ENCODE measurements at regions not wholly inside any gene's neighbourhood (a gene's known extent, or its start where the extent isn't known, plus 50 kb on each side); places are given as distances from the start of the nearest gene placed in this dataset.

DNA sequence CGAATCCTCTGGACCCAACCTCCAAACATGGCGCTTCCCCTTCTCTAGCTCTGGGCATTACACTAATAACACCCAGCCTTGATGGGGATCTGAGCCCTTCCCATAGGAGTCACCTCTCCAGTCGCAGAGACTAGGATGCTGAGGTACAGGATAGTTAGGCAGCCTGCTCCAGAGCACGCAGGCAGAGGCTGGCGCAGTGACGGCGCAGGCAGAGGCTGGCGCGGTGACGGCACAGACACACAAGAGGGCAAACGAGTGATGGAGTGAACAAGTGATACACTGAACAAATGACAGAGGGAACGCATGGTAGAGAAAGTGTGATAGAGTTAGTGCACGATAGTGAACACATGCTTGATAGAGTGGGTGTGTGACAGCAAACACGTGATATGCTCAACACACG, 518.5 kb downstream of the EIPR1 start:
- no peak for TF ChIP-seq POLR2AphosphoS5 (IDR thresholded peaks at IDR 0.05)
- H3K9me3 ChIP-seq: no peaks in the 10 kb centered on the region
- 97 to 98% methylated on average over 13 to 15 of the region's 15 CpGs for WGBS, 2 donors (ENCODE audit: low coverage in 1 of 2)
- no peaks in the 10 kb centered on the region for H3K36me3 ChIP-seq
- in situ Hi-C loops (cut with MboI; ENCODE audit: low pct_ligation_motif_present in 1 of 4, low pct_unique_long_range_greater_than_20kb in 1 of 4, low sequenced_read_pairs in 3 of 4): no loop called here
- H3K27ac ChIP-seq: no peak overlapping the region
- H3K4me1 ChIP-seq: no peaks in the 10 kb centered on the region
- DNase-seq: no peak
- no peaks in the 10 kb centered on the region for H3K27me3 ChIP-seq
- H3K4me3 ChIP-seq: no peak overlapping the region
- intact Hi-C loops (cut with DNase I; ENCODE audit: low total_unique reads): no loop called here

DNA sequence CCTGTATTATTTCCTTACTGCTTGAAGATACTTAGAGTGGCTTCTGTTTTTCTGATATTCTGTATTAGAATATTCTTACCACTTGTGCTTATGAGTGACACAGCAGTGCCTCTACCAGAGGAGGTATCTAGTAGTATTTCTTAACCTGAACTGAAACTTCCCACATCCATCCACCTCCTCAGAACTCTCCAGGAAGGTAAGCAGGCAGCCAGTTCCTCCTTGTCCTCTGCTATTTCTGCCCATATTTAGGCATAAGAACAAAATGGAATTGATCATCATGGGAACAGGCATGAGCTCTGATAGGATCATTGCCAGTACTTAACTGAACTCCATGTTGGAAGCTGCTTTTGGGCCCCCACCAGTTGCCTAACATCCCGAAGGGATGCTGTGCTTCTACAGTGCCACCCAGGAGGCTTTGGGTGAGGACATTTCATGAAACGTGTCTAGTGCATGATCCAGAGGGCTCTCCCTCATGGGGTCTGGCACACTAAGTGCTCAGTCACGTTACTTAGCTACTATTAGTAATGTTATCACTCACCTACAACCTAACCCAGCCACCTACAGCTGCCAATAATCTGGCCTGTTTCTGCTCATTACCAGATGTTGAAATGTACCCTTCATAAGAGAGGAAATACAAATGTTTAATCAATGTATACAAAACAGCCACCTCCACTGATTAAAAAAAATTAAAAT, 520.7 kb downstream of the EIPR1 start:
- no peaks in the 10 kb centered on the region for H3K36me3 ChIP-seq
- in situ Hi-C loops (cut with MboI; ENCODE audit: low pct_ligation_motif_present in 1 of 4, low pct_unique_long_range_greater_than_20kb in 1 of 4, low sequenced_read_pairs in 3 of 4) (no loop called here), intact Hi-C loops (cut with DNase I; ENCODE audit: low total_unique reads) (no loop called here)
- no peak overlapping the region for H3K4me3 ChIP-seq
- H3K27me3 ChIP-seq: no peaks in the 10 kb centered on the region
- TF ChIP-seq, protein P1, sequence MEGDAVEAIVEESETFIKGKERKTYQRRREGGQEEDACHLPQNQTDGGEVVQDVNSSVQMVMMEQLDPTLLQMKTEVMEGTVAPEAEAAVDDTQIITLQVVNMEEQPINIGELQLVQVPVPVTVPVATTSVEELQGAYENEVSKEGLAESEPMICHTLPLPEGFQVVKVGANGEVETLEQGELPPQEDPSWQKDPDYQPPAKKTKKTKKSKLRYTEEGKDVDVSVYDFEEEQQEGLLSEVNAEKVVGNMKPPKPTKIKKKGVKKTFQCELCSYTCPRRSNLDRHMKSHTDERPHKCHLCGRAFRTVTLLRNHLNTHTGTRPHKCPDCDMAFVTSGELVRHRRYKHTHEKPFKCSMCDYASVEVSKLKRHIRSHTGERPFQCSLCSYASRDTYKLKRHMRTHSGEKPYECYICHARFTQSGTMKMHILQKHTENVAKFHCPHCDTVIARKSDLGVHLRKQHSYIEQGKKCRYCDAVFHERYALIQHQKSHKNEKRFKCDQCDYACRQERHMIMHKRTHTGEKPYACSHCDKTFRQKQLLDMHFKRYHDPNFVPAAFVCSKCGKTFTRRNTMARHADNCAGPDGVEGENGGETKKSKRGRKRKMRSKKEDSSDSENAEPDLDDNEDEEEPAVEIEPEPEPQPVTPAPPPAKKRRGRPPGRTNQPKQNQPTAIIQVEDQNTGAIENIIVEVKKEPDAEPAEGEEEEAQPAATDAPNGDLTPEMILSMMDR (IDR thresholded peaks at IDR 0.05): no peak
- TF ChIP-seq POLR2A (IDR thresholded peaks at IDR 0.05) (no peak), EP300 (IDR thresholded peaks at IDR 0.05; ENCODE audit: low read depth) (no peak), POLR2AphosphoS5 (IDR thresholded peaks at IDR 0.05) (no peak)
- no peaks in the 10 kb centered on the region for H3K4me1 ChIP-seq
- WGBS, 2 donors (ENCODE audit: low coverage in 1 of 2): 79 to 86% methylated on average over 1 to 3 of the region's 3 CpGs
- no peak overlapping the region for H3K27ac ChIP-seq
- H3K9me3 ChIP-seq: no peaks in the 10 kb centered on the region
- DNase-seq: no peak

DNA sequence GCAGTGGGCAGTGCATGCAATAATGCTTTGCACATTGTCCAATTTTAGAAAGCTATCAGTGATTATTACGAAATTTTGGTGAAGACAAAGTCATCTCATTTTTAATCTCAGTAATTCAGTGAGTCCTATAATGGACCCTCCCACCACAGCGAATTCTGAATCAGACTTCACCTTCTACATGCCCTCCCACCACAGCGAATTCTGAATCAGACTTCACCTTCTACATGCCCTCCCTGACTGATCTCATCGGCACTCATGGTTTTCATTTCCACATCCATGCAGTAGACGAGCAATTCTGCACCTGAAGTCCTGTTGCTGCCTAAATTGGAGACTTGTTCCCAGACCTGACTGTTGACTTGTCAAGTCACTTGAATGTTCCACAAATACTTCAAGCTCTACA, 522.3 kb downstream of the EIPR1 start:
- Histone ChIP-seq H3K9me3 (no peaks in the 10 kb centered on the region), H3K4me3 (no peak overlapping the region), H3K27me3 (no peaks in the 10 kb centered on the region), H3K36me3 (no peaks in the 10 kb centered on the region), H3K27ac (no peak overlapping the region), H3K4me1 (no peaks in the 10 kb centered on the region)
- WGBS, 2 donors (ENCODE audit: low coverage in 1 of 2): 84 to 86% methylated on average over 4 to 5 of the region's 5 CpGs
- in situ Hi-C loops (cut with MboI; ENCODE audit: low pct_ligation_motif_present in 1 of 4, low pct_unique_long_range_greater_than_20kb in 1 of 4, low sequenced_read_pairs in 3 of 4): no loop called here
- DNase-seq: no peak
- TF ChIP-seq POLR2AphosphoS5 (IDR thresholded peaks at IDR 0.05) (no peak), EP300 (IDR thresholded peaks at IDR 0.05; ENCODE audit: low read depth) (no peak), POLR2A (IDR thresholded peaks at IDR 0.05) (no peak)
- TF ChIP-seq, protein P1 (IDR thresholded peaks at IDR 0.05): no peak
- intact Hi-C loops (cut with DNase I; ENCODE audit: low total_unique reads): no loop called here

DNA sequence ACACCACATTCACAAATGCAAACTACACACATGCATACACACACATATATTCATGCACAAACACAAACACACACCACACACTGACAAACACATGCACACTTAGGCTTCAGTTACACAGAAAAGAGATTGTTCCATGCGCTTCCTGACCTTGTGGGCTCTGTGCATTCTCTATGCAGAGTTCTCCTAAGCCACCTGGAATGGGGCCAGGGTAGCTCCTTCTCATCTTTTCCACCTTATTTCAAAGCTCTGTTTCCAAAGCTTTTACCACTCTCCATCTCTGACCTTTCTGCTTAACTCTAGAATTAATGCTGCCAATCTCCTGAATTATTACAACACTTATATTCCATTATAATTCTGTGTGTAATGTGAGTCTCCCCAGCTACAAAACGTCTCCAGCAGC, 522.3 kb upstream of the MYT1L start:
- H3K9me3 ChIP-seq: no peaks in the 10 kb centered on the region
- H3K4me3 ChIP-seq: no peak overlapping the region
- 52 to 60% methylated on average over 2 of the region's 2 CpGs for WGBS, 2 donors (ENCODE audit: low coverage in 1 of 2)
- intact Hi-C loops (cut with DNase I; ENCODE audit: low total_unique reads) (no loop called here), in situ Hi-C loops (cut with MboI; ENCODE audit: low pct_ligation_motif_present in 1 of 4, low pct_unique_long_range_greater_than_20kb in 1 of 4, low sequenced_read_pairs in 3 of 4) (no loop called here)
- no peaks in the 10 kb centered on the region for H3K27me3 ChIP-seq
- DNase-seq: no peak
- TF ChIP-seq POLR2A (IDR thresholded peaks at IDR 0.05) (no peak), POLR2AphosphoS5 (IDR thresholded peaks at IDR 0.05) (no peak), EP300 (IDR thresholded peaks at IDR 0.05; ENCODE audit: low read depth) (no peak)
- TF ChIP-seq, protein P1 (IDR thresholded peaks at IDR 0.05): no peak
- no peaks in the 10 kb centered on the region for H3K36me3 ChIP-seq
- no peaks in the 10 kb centered on the region for H3K4me1 ChIP-seq
- no peak overlapping the region for H3K27ac ChIP-seq
